IMR-90 (cell line): ENCODE measurements at regions not wholly inside any gene's neighbourhood (a gene's known extent, or its start where the extent isn't known, plus 50 kb on each side); places are given as distances from the start of the nearest gene placed in this dataset.
A peak's percentile ranks its signal among the peaks of the same experiment; 100 is the strongest.

Experiments
- ATAC-seq: fragments of 200-7000 bp; cut with Tn5 transposase; 2 replicates; pipeline ENCODE4 v1.9.1; 2020; ENCODE audit warnings: low read depth, mild to moderate bottlenecking, moderate library complexity
- BruUV-seq: library from RNA; stranded (reverse); fragments of 400-500 nt; replicated peaks from 2 replicates; lab custom pipeline; 2021; lab: Mats Ljungman, UMichigan
- CTCF ChIA-PET: fragments of 300-600 bp; formaldehyde crosslinking; extraction: SDS; loops from one replicate; lab custom pipeline; 2021; ENCODE audit warnings: antibody characterized with exemption; lab: Yijun Ruan, JAX
- POLR2A ChIA-PET: fragments of 300-600 bp; sonication (Branson Sonifier 250); formaldehyde crosslinking; loops from one replicate; lab custom pipeline; 2022; ENCODE audit warnings: antibody characterized with exemption; ENCODE audit not compliant: unreplicated experiment; lab: Charles Lee
- DNase-seq: peaks from one replicate; pipeline ENCODE4 v3.0.0; 2013
- H2AFZ ChIP-seq: replicated peaks from 2 replicates; pipeline ENCODE3; 2013; ENCODE audit warnings: low read length, mild to moderate bottlenecking; ENCODE audit not compliant: poor library complexity
- H2AK5ac ChIP-seq: 2 replicates; pipeline ENCODE4 v1.6.1; 2013; ENCODE audit warnings: low read depth, low read length, inconsistent platforms
- H2AK9ac ChIP-seq: replicated peaks from 2 replicates; pipeline ENCODE3; 2013; ENCODE audit warnings: mild to moderate bottlenecking, low read depth, low read length, moderate library complexity; ENCODE audit not compliant: poor library complexity
- H2BK120ac ChIP-seq: 2 replicates; pipeline ENCODE4 v1.6.1; 2013; ENCODE audit warnings: low read depth, low read length, inconsistent platforms
- H2BK15ac ChIP-seq: 3 replicates; pipeline ENCODE4 v1.6.1; 2013; ENCODE audit warnings: low read depth, low read length, inconsistent platforms
- H2BK20ac ChIP-seq: 2 replicates; pipeline ENCODE4 v1.6.1; 2013; ENCODE audit warnings: low read depth, mild to moderate bottlenecking, inconsistent platforms, low read length, moderate library complexity
- H2BK5ac ChIP-seq: 2 replicates; pipeline ENCODE4 v1.6.1; 2013; ENCODE audit warnings: mild to moderate bottlenecking, low read depth, low read length, inconsistent platforms; ENCODE audit not compliant: poor library complexity, severe bottlenecking
- H3K14ac ChIP-seq: replicated peaks from 2 replicates; pipeline ENCODE4 v1.6.1; 2013; ENCODE audit warnings: low read depth, low read length, inconsistent platforms
- H3K18ac ChIP-seq: 2 replicates; pipeline ENCODE4 v1.6.1; 2013; ENCODE audit warnings: low read depth, low read length, control low read depth
- H3K23ac ChIP-seq: 2 replicates; pipeline ENCODE4 v1.6.1; 2013; ENCODE audit warnings: low read depth, low read length, inconsistent platforms
- H3K27ac ChIP-seq: 2 replicates; pipeline ENCODE4 v1.5.1; 2013; ENCODE audit warnings: mild to moderate bottlenecking, control low read depth, low read length; ENCODE audit not compliant: insufficient read depth
- H3K27me3 ChIP-seq: 2 replicates; pipeline ENCODE4 v1.6.1; 2013; ENCODE audit warnings: low read length; ENCODE audit not compliant: control insufficient read depth, insufficient read depth
- H3K36me3 ChIP-seq: 2 replicates; pipeline ENCODE4 v1.6.1; 2013; ENCODE audit warnings: low read length, mixed read lengths; ENCODE audit not compliant: control insufficient read depth, insufficient read depth
- H3K4ac ChIP-seq: 2 replicates; pipeline ENCODE4 v1.6.1; 2013; ENCODE audit warnings: low read depth, low read length, inconsistent platforms
- H3K4me1 ChIP-seq: 2 replicates; pipeline ENCODE4 v1.6.1; 2013; ENCODE audit warnings: low read length, mixed read lengths; ENCODE audit not compliant: control insufficient read depth, insufficient read depth
- H3K4me2 ChIP-seq: 2 replicates; pipeline ENCODE4 v1.6.1; 2013; ENCODE audit warnings: low read depth, mild to moderate bottlenecking, control low read depth, low read length, moderate library complexity
- H3K4me3 ChIP-seq: 2 replicates; pipeline ENCODE4 v1.5.1; 2013; ENCODE audit warnings: low read depth, mild to moderate bottlenecking, control low read depth, low read length, moderate library complexity; ENCODE audit not compliant: insufficient read depth
- H3K56ac ChIP-seq: 2 replicates; pipeline ENCODE4 v1.6.1; 2013; ENCODE audit warnings: low read length, inconsistent platforms; ENCODE audit not compliant: insufficient read depth; ENCODE audit errors: extremely low read depth
- H3K79me1 ChIP-seq, 2 experiments: 2 replicates each; pipeline ENCODE4 v1.6.1; 2013; ENCODE audit warnings: low read length in 2 of 2, inconsistent platforms in 1 of 2, low read depth in 1 of 2
- H3K9ac ChIP-seq: 2 replicates; pipeline ENCODE4 v1.6.1; 2013; ENCODE audit warnings: low read depth, low read length, control low read depth
- H3K9me1 ChIP-seq: 2 replicates; pipeline ENCODE4 v1.6.1; 2013; ENCODE audit warnings: low read length, inconsistent platforms; ENCODE audit not compliant: insufficient read depth
- H3K9me3 ChIP-seq: 2 replicates; pipeline ENCODE4 v1.6.1; 2013; ENCODE audit warnings: low read length; ENCODE audit not compliant: control insufficient read depth, insufficient read depth
- H4K20me1 ChIP-seq: 2 replicates; pipeline ENCODE4 v1.6.1; 2013; ENCODE audit warnings: low read length, inconsistent platforms; ENCODE audit not compliant: insufficient read depth
- H4K5ac ChIP-seq: 2 replicates; pipeline ENCODE4 v1.6.1; 2013; ENCODE audit warnings: mild to moderate bottlenecking, low read depth, low read length, control low read depth
- H4K8ac ChIP-seq, 2 experiments: 2 replicates each; pipeline ENCODE4 v1.6.1; 2013; ENCODE audit warnings: low read depth in 2 of 2, low read length in 2 of 2, control low read depth in 1 of 2, inconsistent platforms in 1 of 2
- H4K91ac ChIP-seq: 2 replicates; pipeline ENCODE4 v1.6.1; 2013; ENCODE audit warnings: low read depth, low read length, inconsistent platforms; ENCODE audit not compliant: insufficient read depth
- FOS ChIP-seq: fragments of 150-350 bp; IDR thresholded peaks from 2 replicates; pipeline ENCODE4 v1.6.1; 2016; ENCODE audit warnings: low read depth, low read length
- MAZ ChIP-seq: IDR thresholded peaks from 2 replicates; pipeline ENCODE4 v1.6.1; 2012; ENCODE audit warnings: low read depth, mild to moderate bottlenecking, low read length, improper control_type of control experiment, moderate library complexity, borderline replicate concordance
- MXI1 ChIP-seq: IDR thresholded peaks from 2 replicates; pipeline ENCODE4 v1.6.1; 2012; ENCODE audit warnings: low read depth, mild to moderate bottlenecking, low read length, moderate library complexity, borderline replicate concordance
- WGBS, 2 experiments: methylation state at CpG; one replicate each; pipeline versions ENCODE4 v1.1.5 to v1.1.7; 2013; ENCODE audit warnings: missing lambda C conversion rate in 2 of 2; ENCODE audit not compliant: insufficient read length in 1 of 2; ENCODE audit errors: extremely low coverage in 2 of 2; 5-methylcytosine and 5-hydroxymethylcytosine counted together
- dilution Hi-C: fragments of 300-500 bp; cut with HindIII; formaldehyde crosslinking; loops from one replicate; pipeline ENCODE4 v1.14.3; 2018; ENCODE audit warnings: low sequenced_read_pairs; ENCODE audit not compliant: unreplicated experiment
- in situ Hi-C: fragments of 300-500 bp; cut with MboI; formaldehyde crosslinking; loops from 3 replicates; pipeline ENCODE4 v1.14.3; 2019; ENCODE audit warnings: low sequenced_read_pairs, inconsistent platforms, mixed read lengths
- intact Hi-C: fragments of 100-400 bp; cut with micrococcal nuclease; formaldehyde crosslinking; loops from 2 replicates; pipeline ENCODE4 v1.10.0; 2022

DNA sequence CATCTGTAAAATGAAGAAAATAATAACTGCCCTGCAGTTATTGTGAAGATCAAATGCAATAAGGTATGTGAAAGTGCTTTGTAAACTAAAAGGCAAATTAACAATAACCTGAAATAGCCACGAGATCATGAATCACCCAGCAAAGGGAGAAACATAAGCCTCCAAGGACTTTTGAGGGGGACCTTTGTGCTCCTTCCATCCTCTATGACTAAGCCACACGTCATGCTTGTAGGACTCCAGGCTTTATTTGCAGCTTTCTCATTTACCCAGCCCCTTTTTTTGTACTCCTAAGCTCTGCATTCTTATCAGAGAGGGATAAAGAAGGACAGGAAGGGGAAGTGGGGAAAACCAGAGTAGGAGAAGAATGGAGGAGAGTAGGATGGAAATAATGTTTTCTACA is 115.1 kb downstream of the PROX1 start:
- H4K91ac ChIP-seq = no peak overlapping the region
- H3K79me1 ChIP-seq = no peaks in the 10 kb centered on the region
- no peak overlapping the region for H3K56ac ChIP-seq
- no peak overlapping the region for H3K27ac ChIP-seq
- H3K4me1 ChIP-seq = peaks cover 2% of the 10 kb centered on the region
- no peaks in the 10 kb centered on the region for H3K36me3 ChIP-seq
- no peaks in the 10 kb centered on the region for H4K20me1 ChIP-seq
- in situ Hi-C loops = no loop called here
- no peak overlapping the region for H3K4ac ChIP-seq
- no CpG with 5 or more reads among the region's 2 CpGs for WGBS, 2 experiments
- H2AK5ac ChIP-seq = no peak overlapping the region
- H4K5ac ChIP-seq = no peak overlapping the region
- CTCF ChIA-PET = no interaction called here
- H2BK20ac ChIP-seq = no peak overlapping the region; the same call in 1 of the 2 replicates
- BruUV-seq = no TSS peak
- H3K23ac ChIP-seq = no peak overlapping the region
- H2BK5ac ChIP-seq = no peak overlapping the region
- H3K4me2 ChIP-seq = no peak overlapping the region
- no peak overlapping the region for H3K18ac ChIP-seq
- H3K14ac ChIP-seq = no peak overlapping the region
- no peak overlapping the region for H4K8ac ChIP-seq
- no peak overlapping the region for H2AFZ ChIP-seq
- H2BK15ac ChIP-seq = no peak overlapping the region
- DNase-seq (peak; percentile 90), ATAC-seq (peak; percentile 60; the same call in 1 of the 2 replicates)
- intact Hi-C loops = no loop called here
- H3K9ac ChIP-seq = no peak overlapping the region
- H3K27me3 ChIP-seq = no peaks in the 10 kb centered on the region
- H2AK9ac ChIP-seq = no peak overlapping the region
- H2BK120ac ChIP-seq = no peak overlapping the region
- no peaks in the 10 kb centered on the region for H3K9me3 ChIP-seq
- dilution Hi-C loops = no loop called here
- H3K9me1 ChIP-seq = no peaks in the 10 kb centered on the region
- H3K4me3 ChIP-seq = no peak overlapping the region
- POLR2A ChIA-PET = no interaction called here
- TF ChIP-seq MAZ (no peak), FOS (0 out of 2 replicates have a peak, but pooled peaks have one; percentile 21), MXI1 (no peak)
